SK-N-SH (cell line): ENCODE measurements at regions not wholly inside any gene's neighbourhood (a gene's known extent, or its start where the extent isn't known, plus 50 kb on each side); places are given as distances from the start of the nearest gene placed in this dataset.

ENCODE experiments used
- CTCF ChIA-PET: fragments of 300-600, 350-600 bp; formaldehyde crosslinking; extraction: SDS; loops from one replicate; lab custom pipeline; 2021; lab: Yijun Ruan, JAX
- POLR2A ChIA-PET: fragments of 350-600 bp; sonication (Branson Sonifier 250); formaldehyde crosslinking; extraction: SDS; loops from one replicate; lab custom pipeline; 2020; ENCODE audit warnings: antibody characterized with exemption, inconsistent platforms; lab: Yijun Ruan, JAX
- DNase-seq: peaks from one replicate; pipeline ENCODE4 v3.0.0; 2012
- H2AFZ ChIP-seq: fragments of 200-600 bp; sonication (generic); 2 replicates; pipeline ENCODE4 v1.8.1; 2016; ENCODE audit warnings: antibody characterized with exemption, mild to moderate bottlenecking, low read depth
- H3F3A ChIP-seq: fragments of 200-600 bp; sonication (generic); replicated peaks from 2 replicates; pipeline ENCODE3; 2016; ENCODE audit warnings: antibody characterized with exemption, mild to moderate bottlenecking; ENCODE audit not compliant: insufficient read depth
- H3K27ac ChIP-seq, 2 experiments: fragments of 200-500 bp in 1 of 2; fragments of 200-600 bp in 1 of 2; sonication (Bioruptor generic) in 1 of 2; sonication (generic), shearing (Covaris generic) in 1 of 2; 2 replicates each; pipeline versions ENCODE4 v1.5.1 to v1.6.1; 2014 to 2016; ENCODE audit warnings: low read depth in 2 of 2, inconsistent platforms in 1 of 2, low read length in 1 of 2, mild to moderate bottlenecking in 1 of 2, mixed read lengths in 1 of 2
- H3K27me3 ChIP-seq: fragments of 200-600 bp; sonication (generic), shearing (Covaris generic); 2 replicates; pipeline ENCODE4 v1.6.1; 2016; ENCODE audit warnings: mixed run types; ENCODE audit not compliant: insufficient read depth
- H3K36me3 ChIP-seq, 2 experiments: fragments of 200-500 bp in 1 of 2; fragments of 200-600 bp in 1 of 2; sonication (Bioruptor generic) in 1 of 2; sonication (generic) in 1 of 2; replicated peaks in 1 of 2; 2 replicates each; pipeline versions ENCODE3 to v1.5.1; 2014 to 2016; ENCODE audit warnings: low read length in 1 of 2, mild to moderate bottlenecking in 1 of 2; ENCODE audit not compliant: insufficient read depth in 2 of 2, control insufficient read depth in 1 of 2
- H3K4me1 ChIP-seq, 2 experiments: fragments of 200-500 bp in 1 of 2; fragments of 200-600 bp in 1 of 2; sonication (Bioruptor generic) in 1 of 2; sonication (generic), shearing (Covaris generic) in 1 of 2; 2 replicates each; pipeline versions ENCODE4 v1.5.1 to v1.6.1; 2014 to 2016; ENCODE audit warnings: low read depth in 1 of 2, low read length in 1 of 2, mixed run types in 1 of 2; ENCODE audit not compliant: insufficient read depth in 2 of 2, control insufficient read depth in 1 of 2
- H3K4me2 ChIP-seq: fragments of 200-600 bp; sonication (generic), shearing (Covaris generic); 2 replicates; pipeline ENCODE4 v1.6.1; 2017; ENCODE audit warnings: mixed run types
- H3K4me3 ChIP-seq, 2 experiments: fragments of 200-500 bp in 1 of 2; fragments of 200-600 bp in 1 of 2; sonication (Bioruptor generic) in 1 of 2; sonication (generic), shearing (Covaris generic) in 1 of 2; 2 replicates each; pipeline versions ENCODE4 v1.5.1 to v1.8.1; 2014 to 2016; ENCODE audit warnings: low read depth in 2 of 2, inconsistent platforms in 1 of 2, low read length in 1 of 2, mild to moderate bottlenecking in 1 of 2, mixed read lengths in 1 of 2, moderate library complexity in 1 of 2
- H3K79me2 ChIP-seq: fragments of 200-600 bp; sonication (generic); 2 replicates; pipeline ENCODE4 v1.8.1; 2017; ENCODE audit warnings: mild to moderate bottlenecking; ENCODE audit not compliant: insufficient read depth
- H3K9ac ChIP-seq: fragments of 200-600 bp; sonication (generic); 2 replicates; pipeline ENCODE4 v1.6.1; 2017; ENCODE audit warnings: mixed run types
- H3K9me2 ChIP-seq: fragments of 200-600 bp; sonication (generic); 2 replicates; pipeline ENCODE4 v1.6.1; 2017; ENCODE audit warnings: mixed run types
- H3K9me3 ChIP-seq: fragments of 200-600 bp; sonication (generic); 2 replicates; pipeline ENCODE4 v1.6.1; 2017; ENCODE audit warnings: mixed run types, mild to moderate bottlenecking, moderate library complexity
- H4K20me1 ChIP-seq: fragments of 200-600 bp; sonication (generic); 2 replicates; pipeline ENCODE4 v1.6.1; 2017; ENCODE audit warnings: mild to moderate bottlenecking, mixed run types; ENCODE audit not compliant: insufficient read depth
- CHD2 ChIP-seq: fragments of 150-350 bp; IDR thresholded peaks from 2 replicates; pipeline ENCODE4 v1.6.1; 2018; ENCODE audit warnings: low read length; ENCODE audit not compliant: partially characterized antibody
- ELF1 ChIP-seq: IDR thresholded peaks from 2 replicates; pipeline ENCODE4 v1.4.0; 2012
- EP300 ChIP-seq, 2 experiments: IDR thresholded peaks; 2 replicates each; pipeline versions ENCODE4 v1.4.0 to v1.6.1; 2012; ENCODE audit warnings: borderline replicate concordance in 1 of 2, low read depth in 1 of 2, low read length in 1 of 2
- EZH2phosphoT487 ChIP-seq: fragments of 200-600 bp; sonication (generic); IDR thresholded peaks from 2 replicates; pipeline ENCODE4 v1.6.1; 2017; ENCODE audit warnings: low read depth, mixed run types, mild to moderate bottlenecking, antibody characterized with exemption, moderate library complexity, borderline replicate concordance
- FOSL2 ChIP-seq: IDR thresholded peaks from 2 replicates; pipeline ENCODE4 v1.4.0; 2012; ENCODE audit warnings: low read depth, mild to moderate bottlenecking, moderate library complexity, borderline replicate concordance
- FOXJ3 ChIP-seq: sonication (generic); formaldehyde crosslinking; IDR thresholded peaks from 2 replicates; pipeline ENCODE4 v1.5.1; 2020; ENCODE audit warnings: mild to moderate bottlenecking, missing genetic modification reagents
- GABPA ChIP-seq: IDR thresholded peaks from 2 replicates; pipeline ENCODE4 v1.4.0; 2012; ENCODE audit warnings: low read depth, mild to moderate bottlenecking
- IRF3 ChIP-seq: fragments of 150-350 bp; IDR thresholded peaks from 2 replicates; pipeline ENCODE4 v1.6.1; 2016; ENCODE audit warnings: mild to moderate bottlenecking, low read depth, low read length
- POLR2AphosphoS5 ChIP-seq: IDR thresholded peaks from 2 replicates; pipeline ENCODE4 v1.6.1; 2012; ENCODE audit warnings: low read depth, low read length
- RAD21 ChIP-seq: IDR thresholded peaks from 2 replicates; pipeline ENCODE4 v1.6.1; 2012; ENCODE audit warnings: mild to moderate bottlenecking, low read length
- RCOR1 ChIP-seq: fragments of 150-350 bp; IDR thresholded peaks from 2 replicates; pipeline ENCODE4 v1.6.1; 2017; ENCODE audit warnings: antibody characterized with exemption, low read length
- RXRA ChIP-seq: IDR thresholded peaks from 2 replicates; pipeline ENCODE4 v1.4.0; 2012; ENCODE audit warnings: low read depth, mild to moderate bottlenecking, borderline replicate concordance
- TAF1 ChIP-seq: IDR thresholded peaks from 2 replicates; pipeline ENCODE4 v1.6.1; 2012; ENCODE audit warnings: low read depth, mild to moderate bottlenecking, low read length, moderate library complexity, borderline replicate concordance
- YY1 ChIP-seq: IDR thresholded peaks from 2 replicates; pipeline ENCODE4 v1.4.0; 2012; ENCODE audit warnings: low read depth, mild to moderate bottlenecking
- WGBS: methylation state at CpG from one replicate; pipeline ENCODE4 v1.1.6; 2017; ENCODE audit warnings: low lambda C conversion rate; 5-methylcytosine and 5-hydroxymethylcytosine counted together
- TF ChIP-seq, protein P1 (sequence below): fragments of 150-350 bp; IDR thresholded peaks from 2 replicates; pipeline ENCODE4 v1.6.1; 2017; ENCODE audit warnings: antibody characterized with exemption, low read length, low read depth, borderline replicate concordance
- TF ChIP-seq, protein P2 (sequence below): IDR thresholded peaks from 2 replicates; pipeline ENCODE4 v1.4.0; 2012; ENCODE audit warnings: low read depth
- TF ChIP-seq, protein P3 (sequence below): fragments of 200-600 bp; sonication (generic); IDR thresholded peaks from 2 replicates; pipeline ENCODE4 v1.6.1; 2017; ENCODE audit warnings: antibody characterized with exemption, mild to moderate bottlenecking, moderate library complexity
- TF ChIP-seq, protein P4 (sequence below): IDR thresholded peaks from 2 replicates; pipeline ENCODE4 v1.6.1; 2012; ENCODE audit warnings: mild to moderate bottlenecking, low read depth, low read length, moderate library complexity

DNA sequence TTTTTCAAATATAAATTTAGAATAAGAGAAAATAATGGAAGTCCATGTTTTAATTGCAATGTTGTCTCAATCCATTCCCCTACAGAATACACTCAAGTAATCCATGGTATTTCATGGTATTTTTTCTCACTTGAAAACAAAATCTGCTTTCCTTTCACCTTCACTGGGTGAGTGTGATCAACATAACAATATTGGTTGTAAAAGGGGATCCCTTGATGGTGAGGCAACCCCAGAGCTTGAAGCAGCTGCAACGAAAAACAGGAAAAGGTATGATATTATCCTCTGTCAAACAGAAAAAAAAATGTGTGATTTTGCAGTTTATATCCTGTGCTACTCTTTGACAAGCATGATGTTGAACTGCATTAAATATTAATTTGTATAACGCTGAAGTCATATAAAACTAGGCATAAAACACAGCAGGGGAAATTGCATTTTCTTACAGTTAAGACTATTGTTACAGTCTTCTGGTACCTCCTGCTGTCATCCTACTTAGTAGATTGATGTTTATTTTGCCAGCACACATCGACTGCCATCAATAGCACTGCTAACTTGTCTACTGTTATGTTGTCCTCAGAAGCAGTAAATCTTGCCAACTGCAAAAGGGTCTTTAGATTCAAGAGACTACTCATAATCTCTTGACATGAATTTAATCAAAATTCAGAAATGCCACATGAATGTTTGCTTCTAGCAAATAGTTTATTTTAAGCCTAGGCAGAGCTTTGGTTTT, 373.1 kb upstream of the MIR17HG start:
- H3K27me3 ChIP-seq, result no peaks in the 10 kb centered on the region
- H2AFZ ChIP-seq, result no peak overlapping the region
- no peak for TF ChIP-seq YY1
- TF ChIP-seq, protein P1, sequence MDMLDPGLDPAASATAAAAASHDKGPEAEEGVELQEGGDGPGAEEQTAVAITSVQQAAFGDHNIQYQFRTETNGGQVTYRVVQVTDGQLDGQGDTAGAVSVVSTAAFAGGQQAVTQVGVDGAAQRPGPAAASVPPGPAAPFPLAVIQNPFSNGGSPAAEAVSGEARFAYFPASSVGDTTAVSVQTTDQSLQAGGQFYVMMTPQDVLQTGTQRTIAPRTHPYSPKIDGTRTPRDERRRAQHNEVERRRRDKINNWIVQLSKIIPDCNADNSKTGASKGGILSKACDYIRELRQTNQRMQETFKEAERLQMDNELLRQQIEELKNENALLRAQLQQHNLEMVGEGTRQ, result no peak
- no peak for TF ChIP-seq FOSL2
- TF ChIP-seq GABPA, result no peak
- no peak for TF ChIP-seq TAF1
- TF ChIP-seq RAD21, result no peak
- TF ChIP-seq CHD2, result no peak
- no peak for TF ChIP-seq ELF1
- no peak for TF ChIP-seq EZH2phosphoT487
- TF ChIP-seq EP300 (IDR thresholded peaks at IDR 0.05; ENCODE audit: borderline replicate concordance in 1 of 2, low read depth in 1 of 2, low read length in 1 of 2), result no peak
- TF ChIP-seq, protein P2, sequence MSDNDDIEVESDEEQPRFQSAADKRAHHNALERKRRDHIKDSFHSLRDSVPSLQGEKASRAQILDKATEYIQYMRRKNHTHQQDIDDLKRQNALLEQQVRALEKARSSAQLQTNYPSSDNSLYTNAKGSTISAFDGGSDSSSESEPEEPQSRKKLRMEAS, result no peak
- TF ChIP-seq, protein P3, sequence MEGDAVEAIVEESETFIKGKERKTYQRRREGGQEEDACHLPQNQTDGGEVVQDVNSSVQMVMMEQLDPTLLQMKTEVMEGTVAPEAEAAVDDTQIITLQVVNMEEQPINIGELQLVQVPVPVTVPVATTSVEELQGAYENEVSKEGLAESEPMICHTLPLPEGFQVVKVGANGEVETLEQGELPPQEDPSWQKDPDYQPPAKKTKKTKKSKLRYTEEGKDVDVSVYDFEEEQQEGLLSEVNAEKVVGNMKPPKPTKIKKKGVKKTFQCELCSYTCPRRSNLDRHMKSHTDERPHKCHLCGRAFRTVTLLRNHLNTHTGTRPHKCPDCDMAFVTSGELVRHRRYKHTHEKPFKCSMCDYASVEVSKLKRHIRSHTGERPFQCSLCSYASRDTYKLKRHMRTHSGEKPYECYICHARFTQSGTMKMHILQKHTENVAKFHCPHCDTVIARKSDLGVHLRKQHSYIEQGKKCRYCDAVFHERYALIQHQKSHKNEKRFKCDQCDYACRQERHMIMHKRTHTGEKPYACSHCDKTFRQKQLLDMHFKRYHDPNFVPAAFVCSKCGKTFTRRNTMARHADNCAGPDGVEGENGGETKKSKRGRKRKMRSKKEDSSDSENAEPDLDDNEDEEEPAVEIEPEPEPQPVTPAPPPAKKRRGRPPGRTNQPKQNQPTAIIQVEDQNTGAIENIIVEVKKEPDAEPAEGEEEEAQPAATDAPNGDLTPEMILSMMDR, result no peak
- no peak for TF ChIP-seq FOXJ3 (CRISPR knock-in tag)
- no peaks in the 10 kb centered on the region for H3K9me2 ChIP-seq
- no peak overlapping the region for H3K4me2 ChIP-seq
- no peaks in the 10 kb centered on the region for H3F3A ChIP-seq
- no peaks in the 10 kb centered on the region for H3K36me3 ChIP-seq
- no peaks in the 10 kb centered on the region for H3K9me3 ChIP-seq
- H4K20me1 ChIP-seq, result no peaks in the 10 kb centered on the region
- no peak overlapping the region for H3K27ac ChIP-seq
- WGBS, result 29% methylated on average over 3 of the region's 3 CpGs
- no peaks in the 10 kb centered on the region for H3K79me2 ChIP-seq
- H3K9ac ChIP-seq, result no peak overlapping the region
- DNase-seq, result no peak
- no peak overlapping the region for H3K4me3 ChIP-seq
- POLR2A ChIA-PET, result no interaction called here
- no peaks in the 10 kb centered on the region for H3K4me1 ChIP-seq
- CTCF ChIA-PET, result interaction anchor here (1.0 kb wide), 1 partner anchor 43 kb away, joined by 3 read pairs; no protein-coding TSS in a partner anchor

DNA sequence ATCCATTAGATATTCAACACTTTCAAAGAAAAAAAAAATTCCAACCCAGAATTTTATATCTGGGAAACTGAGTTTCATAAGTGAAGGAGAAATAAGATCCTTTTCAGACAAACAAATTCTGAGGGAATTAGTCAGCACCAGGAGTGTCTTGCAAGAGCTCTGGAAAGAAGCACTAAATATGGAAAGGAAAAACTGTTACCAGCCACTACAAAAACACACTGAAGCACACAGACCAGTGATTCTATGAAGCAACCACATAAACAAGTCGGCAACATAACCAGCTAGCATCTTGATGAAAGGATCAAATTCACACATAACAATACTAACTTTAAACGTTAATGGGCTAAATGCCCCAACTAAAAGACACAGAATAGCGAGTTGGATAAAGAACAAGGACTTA, 368.4 kb upstream of the MIR17HG start:
- H3K9me2 ChIP-seq, result no peaks in the 10 kb centered on the region
- 26% methylated on average over 3 of the region's 3 CpGs for WGBS
- ChIA-PET POLR2A (no interaction called here), CTCF (no interaction called here)
- DNase-seq, result no peak
- no peaks in the 10 kb centered on the region for H3K27me3 ChIP-seq
- H4K20me1 ChIP-seq, result no peaks in the 10 kb centered on the region
- no peak overlapping the region for H3K4me2 ChIP-seq
- no peaks in the 10 kb centered on the region for H3F3A ChIP-seq
- H2AFZ ChIP-seq, result no peak overlapping the region
- H3K9ac ChIP-seq, result no peak overlapping the region
- H3K4me1 ChIP-seq, result no peaks in the 10 kb centered on the region
- H3K27ac ChIP-seq, result no peak overlapping the region
- H3K9me3 ChIP-seq, result no peaks in the 10 kb centered on the region
- H3K36me3 ChIP-seq, result no peaks in the 10 kb centered on the region
- no peak overlapping the region for H3K4me3 ChIP-seq
- H3K79me2 ChIP-seq, result no peaks in the 10 kb centered on the region
- TF ChIP-seq RXRA, result no peak
- no peak for TF ChIP-seq RCOR1
- no peak for TF ChIP-seq POLR2AphosphoS5
- TF ChIP-seq IRF3, result no peak
- TF ChIP-seq, protein P4, sequence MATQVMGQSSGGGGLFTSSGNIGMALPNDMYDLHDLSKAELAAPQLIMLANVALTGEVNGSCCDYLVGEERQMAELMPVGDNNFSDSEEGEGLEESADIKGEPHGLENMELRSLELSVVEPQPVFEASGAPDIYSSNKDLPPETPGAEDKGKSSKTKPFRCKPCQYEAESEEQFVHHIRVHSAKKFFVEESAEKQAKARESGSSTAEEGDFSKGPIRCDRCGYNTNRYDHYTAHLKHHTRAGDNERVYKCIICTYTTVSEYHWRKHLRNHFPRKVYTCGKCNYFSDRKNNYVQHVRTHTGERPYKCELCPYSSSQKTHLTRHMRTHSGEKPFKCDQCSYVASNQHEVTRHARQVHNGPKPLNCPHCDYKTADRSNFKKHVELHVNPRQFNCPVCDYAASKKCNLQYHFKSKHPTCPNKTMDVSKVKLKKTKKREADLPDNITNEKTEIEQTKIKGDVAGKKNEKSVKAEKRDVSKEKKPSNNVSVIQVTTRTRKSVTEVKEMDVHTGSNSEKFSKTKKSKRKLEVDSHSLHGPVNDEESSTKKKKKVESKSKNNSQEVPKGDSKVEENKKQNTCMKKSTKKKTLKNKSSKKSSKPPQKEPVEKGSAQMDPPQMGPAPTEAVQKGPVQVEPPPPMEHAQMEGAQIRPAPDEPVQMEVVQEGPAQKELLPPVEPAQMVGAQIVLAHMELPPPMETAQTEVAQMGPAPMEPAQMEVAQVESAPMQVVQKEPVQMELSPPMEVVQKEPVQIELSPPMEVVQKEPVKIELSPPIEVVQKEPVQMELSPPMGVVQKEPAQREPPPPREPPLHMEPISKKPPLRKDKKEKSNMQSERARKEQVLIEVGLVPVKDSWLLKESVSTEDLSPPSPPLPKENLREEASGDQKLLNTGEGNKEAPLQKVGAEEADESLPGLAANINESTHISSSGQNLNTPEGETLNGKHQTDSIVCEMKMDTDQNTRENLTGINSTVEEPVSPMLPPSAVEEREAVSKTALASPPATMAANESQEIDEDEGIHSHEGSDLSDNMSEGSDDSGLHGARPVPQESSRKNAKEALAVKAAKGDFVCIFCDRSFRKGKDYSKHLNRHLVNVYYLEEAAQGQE, result no peak
